HG03460 (cell line): ENCODE measurements at regions not wholly inside any gene's neighbourhood (a gene's known extent, or its start where the extent isn't known, plus 50 kb on each side); places are given as distances from the start of the nearest gene placed in this dataset.

Source experiments
- ATAC-seq: cut with Tn5 transposase; IDR thresholded peaks from one replicate; pipeline ENCODE4 v1.9.1; 2021; ENCODE audit not compliant: unreplicated experiment

DNA sequence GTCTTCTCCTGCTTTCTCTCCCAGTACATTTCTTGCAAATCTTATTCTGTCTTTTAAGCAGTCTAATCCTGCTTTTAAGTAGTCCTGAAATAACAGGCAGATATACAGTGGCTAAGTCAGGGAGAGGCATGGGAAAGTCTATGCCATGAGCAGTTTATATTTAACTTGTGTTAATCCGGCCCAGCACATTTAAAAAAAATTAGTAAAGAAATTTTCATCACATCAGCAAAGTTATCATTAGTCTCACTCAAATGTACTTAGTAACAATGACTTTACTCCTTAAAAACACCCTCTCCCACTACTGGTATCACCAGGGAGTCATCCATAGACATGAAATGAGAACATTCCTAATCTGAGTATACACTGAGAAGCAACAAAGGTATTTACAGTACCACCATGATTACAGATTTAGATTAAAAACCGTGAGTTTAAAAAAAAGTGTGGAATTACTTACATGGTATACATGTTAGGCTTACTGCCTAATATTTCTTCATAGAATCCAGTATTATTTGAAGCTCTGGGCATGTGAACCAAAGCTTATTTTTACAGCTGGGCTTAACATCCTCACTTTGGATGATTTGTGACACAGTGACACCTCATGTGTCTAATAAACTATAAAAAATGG lies 75.9 kb upstream of the DAB2 start:
- no peak for ATAC-seq

DNA sequence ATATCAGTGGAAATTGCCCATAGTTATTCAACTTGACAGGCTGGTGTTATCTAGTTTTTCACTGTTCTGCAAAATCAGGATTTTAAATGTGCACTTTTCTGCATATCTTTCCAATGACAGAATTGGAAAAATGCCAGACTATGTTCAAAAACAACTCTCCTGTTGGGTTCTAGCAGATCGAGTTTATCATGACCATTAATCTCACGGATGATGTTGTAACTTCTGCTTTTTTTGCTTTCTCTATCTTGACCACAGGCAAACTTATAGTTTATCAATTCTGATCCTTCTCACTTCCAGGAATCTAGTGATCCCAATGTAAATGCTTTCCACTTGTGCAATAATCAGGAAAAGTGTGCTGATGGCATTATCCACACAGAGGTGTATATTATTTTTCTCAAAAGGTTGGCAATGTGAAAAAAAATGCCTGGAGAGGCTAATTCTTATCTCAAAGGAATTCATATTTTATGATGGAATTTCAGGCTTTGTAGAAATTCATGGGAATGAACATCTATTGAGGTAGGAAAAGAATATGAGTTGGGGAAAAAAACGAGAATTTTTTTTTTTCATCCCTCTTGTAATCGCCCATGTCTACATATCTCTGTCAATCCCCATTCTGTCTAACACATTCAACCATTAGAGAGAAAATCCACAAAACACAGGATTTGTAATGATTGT lies 73.6 kb upstream of the DAB2 start:
- no peak for ATAC-seq

DNA sequence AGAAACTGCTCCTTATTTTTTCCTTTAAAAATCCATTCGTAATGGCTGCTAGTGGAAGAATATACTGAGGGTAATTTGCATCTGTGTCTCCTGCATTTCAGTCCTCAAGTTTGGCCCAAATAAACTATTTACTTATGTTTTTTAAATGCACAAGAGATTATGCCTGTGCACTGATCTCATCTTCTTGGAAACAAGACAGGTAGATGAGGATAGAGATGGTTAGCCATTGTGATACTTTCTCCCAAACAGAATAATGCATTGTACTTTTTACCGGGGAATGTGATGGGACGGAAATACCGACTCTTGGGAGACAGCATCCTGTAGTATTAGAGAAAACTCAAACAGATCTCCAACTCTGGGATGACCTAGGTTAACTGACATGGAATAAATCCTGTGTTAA lies 72.5 kb upstream of the DAB2 start:
- no peak for ATAC-seq

DNA sequence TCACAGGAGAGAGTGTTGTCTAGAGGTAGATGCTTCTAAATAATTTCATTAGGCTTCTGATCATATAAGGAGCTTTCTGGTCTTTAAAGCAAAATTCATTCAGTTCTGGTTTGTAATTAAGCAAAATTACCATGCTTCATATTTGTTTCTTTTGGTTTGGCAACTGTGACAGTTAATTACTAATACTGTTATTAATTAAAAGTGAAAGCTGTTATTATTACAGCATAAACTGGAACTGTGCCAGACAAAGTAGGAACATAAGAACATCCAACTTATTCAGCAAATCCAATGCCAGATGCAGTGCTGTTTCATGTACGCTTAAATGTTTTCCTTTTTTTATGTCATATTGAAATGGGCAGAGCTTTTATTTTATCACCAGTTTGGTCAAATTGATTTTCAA lies 70.4 kb upstream of the DAB2 start:
- no peak for ATAC-seq

DNA sequence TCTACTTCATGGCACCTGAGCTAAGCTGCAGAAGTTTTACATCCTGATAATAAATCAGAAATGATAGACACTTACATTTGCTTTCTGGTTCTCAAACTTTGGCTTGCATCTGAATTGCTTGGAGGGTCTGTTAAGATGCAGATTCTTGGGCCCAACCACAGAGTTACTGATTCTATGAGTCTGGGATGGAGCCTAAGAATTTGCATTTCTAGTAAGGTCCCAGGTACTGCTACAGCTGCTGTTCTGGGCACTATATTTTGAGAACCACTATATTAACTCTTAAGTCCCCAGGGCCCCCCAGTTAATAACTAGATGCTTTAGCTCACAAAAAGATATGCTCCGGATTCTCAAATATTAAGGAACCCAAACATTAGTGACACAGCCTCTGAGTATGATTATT lies 69.8 kb upstream of the DAB2 start:
- no peak for ATAC-seq

DNA sequence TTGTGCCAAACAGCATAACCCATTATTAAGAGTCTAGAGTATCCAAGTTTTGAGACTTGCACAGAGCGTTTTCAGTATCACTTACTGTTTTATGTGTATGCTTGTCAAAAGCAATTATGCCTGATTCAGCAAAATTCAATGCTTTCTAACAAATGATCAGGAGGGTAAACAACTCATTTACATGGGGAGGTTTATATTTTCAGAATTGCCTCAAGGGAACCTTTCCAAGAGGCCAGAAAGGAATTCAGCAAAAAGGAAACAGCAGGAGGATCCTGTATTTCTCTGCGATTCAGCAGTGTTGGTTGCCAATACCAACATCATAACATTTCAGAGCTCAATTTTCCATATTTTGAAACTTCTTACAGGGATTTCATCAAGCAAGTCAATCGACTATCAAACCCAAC lies 69.3 kb upstream of the DAB2 start:
- no peak for ATAC-seq

DNA sequence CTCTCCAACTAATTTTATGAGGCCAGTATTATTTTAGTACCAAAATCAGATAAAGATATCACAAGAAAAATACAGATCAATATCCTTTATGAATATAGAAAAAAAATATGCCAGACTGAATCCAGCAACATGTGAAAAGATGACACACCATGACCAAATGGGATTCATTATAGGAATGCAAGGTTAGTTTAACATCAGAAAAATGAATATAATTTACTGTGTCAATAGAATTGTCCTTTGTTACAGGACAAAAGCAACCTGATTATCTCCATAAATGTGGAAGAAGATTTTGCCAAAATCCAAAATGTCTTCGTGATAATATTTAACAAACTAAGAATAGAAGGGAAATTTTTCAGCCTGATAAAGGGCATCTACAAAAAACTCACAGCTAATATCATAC lies 66.4 kb upstream of the DAB2 start:
- no peak for ATAC-seq

DNA sequence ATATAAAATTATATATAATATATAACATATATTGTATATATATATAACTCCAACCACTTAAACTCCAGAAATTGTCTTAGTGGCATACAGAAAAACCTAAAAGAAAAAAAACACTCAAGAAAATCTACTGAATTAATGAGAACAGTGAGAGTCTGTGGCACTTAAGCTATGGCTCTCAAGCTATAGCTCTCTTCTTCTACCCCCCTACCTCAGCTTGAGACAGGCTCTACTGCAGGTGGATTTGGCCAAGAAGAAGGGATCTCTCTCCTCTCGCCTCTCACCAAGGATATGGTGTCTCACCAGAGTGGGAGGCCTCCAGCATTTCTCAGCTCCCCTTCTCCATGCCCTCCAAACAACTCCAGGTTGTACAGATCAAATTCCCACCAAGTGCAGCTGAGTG lies 64.5 kb upstream of the DAB2 start:
- ATAC-seq: no peak

DNA sequence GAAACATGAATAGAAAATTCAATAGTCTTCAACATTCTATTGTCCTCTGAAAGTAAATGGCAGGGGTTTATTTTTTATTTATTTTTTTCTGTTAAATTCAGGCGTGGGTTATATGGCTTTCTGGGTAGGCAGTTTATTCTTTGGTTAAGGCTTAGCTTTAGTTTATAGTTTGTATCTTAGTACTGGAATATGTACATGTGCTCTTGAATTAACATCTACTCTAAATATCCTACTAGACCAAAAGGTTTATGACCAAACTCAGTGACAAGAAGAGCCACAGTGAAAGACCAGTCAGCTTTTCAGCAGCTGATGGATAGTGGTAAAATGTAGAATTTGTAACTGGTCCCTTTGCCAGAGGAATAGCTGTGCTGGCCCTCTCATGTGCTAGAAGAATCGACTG lies 62.0 kb upstream of the DAB2 start:
- no peak for ATAC-seq

DNA sequence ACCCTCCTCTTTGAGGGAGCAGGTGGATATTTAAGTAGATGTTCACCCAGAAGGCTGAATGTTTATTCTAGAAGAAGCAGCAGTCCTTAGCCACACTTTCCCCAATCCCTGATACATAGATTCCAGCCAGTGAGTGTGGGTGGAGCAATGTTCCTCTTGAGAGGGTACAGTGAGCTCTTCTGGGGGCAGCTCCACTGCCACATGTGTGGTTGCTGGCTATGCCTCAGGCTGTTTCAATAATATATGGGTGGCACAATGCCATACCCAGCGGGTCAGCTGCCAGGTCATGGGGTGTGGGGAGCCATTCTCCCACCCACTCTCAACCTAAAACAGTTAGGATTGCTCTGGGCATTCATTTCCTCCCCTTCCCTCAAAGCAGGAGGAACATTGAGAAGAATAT lies 61.6 kb upstream of the DAB2 start:
- ATAC-seq: no peak

DNA sequence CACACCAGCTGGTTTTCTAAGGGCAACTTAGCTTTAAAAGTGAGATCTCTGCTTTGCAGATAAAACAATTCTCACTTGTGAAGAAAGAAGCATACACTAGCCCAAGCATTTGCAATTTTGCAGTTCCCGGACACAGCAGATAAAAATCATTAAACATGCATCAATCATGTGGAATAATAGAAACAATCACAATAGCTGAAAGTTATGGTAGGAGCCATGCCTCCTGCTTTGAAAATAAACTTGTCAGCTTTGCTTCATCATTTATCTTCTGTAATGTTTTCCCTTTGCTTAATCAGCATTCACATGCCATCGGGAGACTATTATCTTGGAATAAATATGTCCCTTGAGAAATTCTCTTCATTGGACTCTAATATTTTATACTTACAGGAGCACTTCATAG lies 60.3 kb upstream of the DAB2 start:
- ATAC-seq: no peak

DNA sequence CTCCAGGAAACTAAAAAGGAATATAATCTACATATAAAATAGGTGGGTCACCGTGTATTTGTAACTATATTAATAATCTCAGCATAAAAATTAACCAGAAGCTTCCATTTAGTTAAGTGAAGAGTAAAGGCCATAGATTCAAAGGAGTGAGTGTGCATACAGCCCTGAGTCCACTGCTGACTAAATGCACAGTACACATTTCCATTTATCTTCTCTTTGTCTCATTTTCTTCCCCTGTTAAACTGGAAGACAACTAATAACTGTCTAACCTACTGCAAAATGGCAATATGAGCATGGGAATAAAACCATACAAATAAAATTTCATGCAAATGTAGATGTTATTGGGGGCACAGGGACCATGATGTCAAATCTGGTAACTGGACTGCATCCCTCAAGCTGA lies 59.9 kb upstream of the DAB2 start:
- ATAC-seq: no peak

DNA sequence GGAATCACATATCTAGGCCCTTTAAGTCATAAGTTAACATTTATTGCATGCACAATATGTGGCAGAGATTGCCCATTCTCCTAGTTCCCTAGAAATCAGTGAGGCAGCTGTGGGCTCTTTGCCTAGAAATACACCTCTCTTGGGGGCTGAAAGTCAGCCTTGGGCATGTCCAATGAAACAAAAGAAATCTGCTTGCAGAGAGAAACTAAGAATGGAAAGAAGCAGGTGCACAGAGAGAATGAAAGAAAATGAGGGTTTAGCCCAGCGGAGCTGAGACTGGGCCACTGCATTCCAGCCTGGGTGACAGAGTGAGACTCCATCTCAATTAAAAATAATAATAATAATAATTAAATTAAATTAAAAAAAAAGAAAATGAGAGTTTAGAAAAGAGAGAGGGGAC lies 57.3 kb upstream of the DAB2 start:
- ATAC-seq: no peak

DNA sequence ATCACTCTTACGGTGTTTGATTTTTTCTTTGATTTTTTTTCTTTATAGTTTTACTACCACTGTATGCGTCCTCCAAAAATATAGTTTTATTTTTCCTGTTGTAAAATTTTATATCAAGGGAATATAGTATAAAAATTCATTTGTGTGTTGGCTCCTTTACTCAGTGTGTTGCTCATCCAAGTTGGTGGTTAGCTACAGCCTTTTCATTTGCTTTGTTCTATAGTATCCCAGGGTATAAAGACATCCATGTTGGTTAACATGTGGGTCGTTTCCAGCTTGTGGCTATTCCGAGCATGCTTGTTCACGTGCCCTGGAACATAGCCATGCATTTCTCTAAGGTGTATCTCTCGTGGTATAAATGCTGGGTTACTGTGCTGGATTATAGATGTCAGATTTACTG lies 54.8 kb upstream of the DAB2 start:
- ATAC-seq: no peak

DNA sequence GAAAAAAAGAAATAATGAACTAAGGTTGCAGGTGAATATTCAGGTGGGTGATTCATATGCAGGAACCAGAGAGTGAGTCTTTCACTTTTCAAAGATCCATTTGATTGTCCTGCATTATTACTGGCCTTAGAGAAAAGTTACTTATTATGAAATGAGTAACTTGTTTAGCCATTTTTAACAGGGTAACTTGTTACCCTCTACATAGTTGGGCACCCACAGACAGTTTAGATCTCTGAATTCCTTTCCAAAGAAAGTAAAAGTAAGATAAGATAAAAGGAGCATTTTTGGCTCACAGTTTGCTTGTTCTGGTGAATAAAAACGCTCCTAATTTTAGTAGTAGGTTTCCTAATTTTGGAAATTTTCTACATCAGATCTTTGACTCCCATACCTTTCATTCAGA lies 54.1 kb upstream of the DAB2 start:
- ATAC-seq: no peak

DNA sequence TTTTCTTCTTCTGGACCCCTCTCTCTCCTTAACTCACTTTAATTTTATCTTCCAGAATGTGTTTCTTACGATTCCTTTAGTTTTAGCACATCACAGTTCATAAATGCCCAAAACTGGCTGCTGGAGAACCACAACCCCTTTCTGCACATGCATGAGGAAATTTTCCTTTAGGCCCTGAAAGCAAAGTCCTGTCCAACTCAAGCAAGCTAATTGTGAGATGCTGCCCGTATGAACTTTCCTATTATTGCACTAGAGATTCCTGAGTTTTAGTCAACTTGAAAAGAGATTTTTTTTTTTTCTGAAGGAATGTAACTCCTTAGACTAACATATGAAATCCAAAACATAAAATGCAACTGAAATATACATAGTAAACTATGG lies 52.1 kb upstream of the DAB2 start:
- ATAC-seq: no peak

DNA sequence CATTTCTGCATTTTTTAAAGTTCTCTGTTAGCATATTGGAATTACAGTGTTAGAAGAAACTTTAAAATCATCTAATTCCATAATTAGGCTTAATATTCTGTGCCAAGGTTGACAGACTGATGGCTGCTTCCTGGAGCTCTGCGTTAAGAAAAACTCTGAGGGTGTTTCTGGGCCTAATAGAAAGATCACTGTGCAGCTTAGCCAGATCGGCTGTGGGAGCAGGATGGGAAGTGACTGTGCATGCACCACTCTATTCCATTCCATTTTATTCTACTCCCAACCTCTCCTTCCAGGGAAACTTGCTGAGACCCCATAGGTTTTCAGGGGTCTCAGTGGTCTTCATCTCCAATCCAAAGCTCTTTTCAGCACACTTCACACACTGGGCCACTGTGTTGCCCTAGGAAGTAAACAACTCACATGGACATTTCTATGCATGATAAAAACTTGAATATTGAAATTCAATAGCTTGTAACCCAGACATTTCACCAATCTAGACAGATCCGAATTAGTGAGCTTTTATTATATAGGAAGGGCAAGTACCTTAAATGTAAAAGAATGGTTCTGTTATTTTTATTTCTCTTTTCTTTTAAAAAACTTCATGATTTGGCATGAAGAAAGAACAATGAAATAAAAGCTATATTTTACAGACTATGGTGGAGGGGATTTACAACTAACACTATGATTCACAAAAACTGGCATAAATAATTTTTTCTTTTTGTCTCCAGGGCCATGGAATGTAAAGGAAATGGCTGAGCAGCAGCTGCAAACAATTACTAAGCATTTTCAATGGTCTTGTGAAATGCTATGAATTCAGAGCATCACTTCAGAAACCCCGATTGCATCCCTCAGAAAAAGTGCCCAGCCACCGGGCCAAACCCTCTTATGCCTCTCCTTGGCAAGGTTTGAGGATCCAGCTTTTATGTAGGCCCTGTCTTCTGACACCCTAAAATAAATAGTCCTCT lies 51.4 kb upstream of the DAB2 start:
- no peak for ATAC-seq

DNA sequence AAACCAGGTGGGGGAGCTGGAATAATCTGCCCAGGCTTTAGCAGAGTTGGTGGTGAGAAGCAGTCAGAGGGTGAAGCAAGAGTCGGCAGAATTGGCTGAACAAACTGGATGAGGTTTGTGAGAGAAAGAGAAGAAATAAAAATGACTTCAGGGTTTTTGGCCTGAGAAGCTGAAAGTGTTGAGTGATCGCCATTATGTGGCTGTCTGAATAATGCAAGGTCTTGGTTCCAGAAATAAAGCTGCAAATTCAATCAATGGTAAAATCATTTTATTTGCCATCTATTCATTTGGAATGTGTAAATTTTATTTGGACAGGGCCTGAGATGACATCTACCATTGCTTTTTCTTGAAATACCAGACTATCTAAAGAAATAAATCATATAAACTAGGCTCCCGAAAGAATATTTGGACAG lies 50.4 kb upstream of the DAB2 start:
- no peak for ATAC-seq
